ENCODE measurements at regions not wholly inside any gene's neighbourhood (a gene's known extent, or its start where the extent isn't known, plus 50 kb on each side); places are given as distances from the start of the nearest gene placed in this dataset.

- no peak for TF ChIP-seq ELK1 (IDR thresholded peaks at IDR 0.05; ENCODE audit: borderline replicate concordance, low read depth, low read length)
- no peak for TF ChIP-seq CTCF (conservative IDR thresholded peaks at IDR 0.05; ENCODE audit: low read depth, low read length)
Observed at GRCh38 chr12:76223869-76224268, 124.3 kb downstream of the BBS10 start.
